ENCODE measurements at regions not wholly inside any gene's neighbourhood (a gene's known extent, or its start where the extent isn't known, plus 50 kb on each side); places are given as distances from the start of the nearest gene placed in this dataset.

DNA sequence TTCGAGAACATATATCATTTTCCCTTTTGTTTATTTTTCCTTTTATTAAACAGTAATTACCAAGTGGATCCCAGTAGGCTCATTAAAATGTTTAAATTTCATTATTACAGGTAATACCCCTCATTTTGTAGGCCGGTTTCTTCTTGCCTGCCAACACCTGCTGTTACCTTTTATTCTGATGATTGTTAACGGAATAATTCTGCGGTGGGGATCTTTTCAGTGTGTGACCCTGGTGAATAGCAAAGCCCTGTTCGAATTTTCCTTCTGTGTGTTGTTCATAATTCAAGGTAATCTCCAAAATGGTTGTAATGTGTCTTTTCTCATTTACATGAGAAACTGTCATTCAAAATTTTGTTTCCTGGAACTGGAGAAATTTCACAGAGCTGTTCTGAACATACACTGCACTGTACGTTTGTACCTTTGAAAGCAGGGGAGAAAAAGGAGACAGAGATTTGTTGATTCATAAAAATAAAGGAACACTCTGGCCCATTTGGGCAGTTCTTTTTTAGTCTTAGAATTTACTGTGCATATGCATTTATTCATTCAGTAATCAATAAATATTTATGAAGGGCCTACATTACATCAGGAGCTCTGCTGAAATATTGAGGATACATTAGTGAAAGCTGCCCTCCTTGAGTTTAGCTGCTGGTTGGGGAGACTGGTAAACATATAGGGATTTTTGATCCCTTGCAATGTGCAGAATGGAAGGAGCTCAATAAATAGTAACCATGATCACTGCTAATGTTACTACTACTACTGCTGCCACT, 502.0 kb downstream of the QKI start:
- no peak overlapping the region for H3K4me3 ChIP-seq (ENCODE audit: low read depth, low read length)
- no peak for DNase-seq (ENCODE audit: low read depth)
- TF ChIP-seq, protein P1, sequence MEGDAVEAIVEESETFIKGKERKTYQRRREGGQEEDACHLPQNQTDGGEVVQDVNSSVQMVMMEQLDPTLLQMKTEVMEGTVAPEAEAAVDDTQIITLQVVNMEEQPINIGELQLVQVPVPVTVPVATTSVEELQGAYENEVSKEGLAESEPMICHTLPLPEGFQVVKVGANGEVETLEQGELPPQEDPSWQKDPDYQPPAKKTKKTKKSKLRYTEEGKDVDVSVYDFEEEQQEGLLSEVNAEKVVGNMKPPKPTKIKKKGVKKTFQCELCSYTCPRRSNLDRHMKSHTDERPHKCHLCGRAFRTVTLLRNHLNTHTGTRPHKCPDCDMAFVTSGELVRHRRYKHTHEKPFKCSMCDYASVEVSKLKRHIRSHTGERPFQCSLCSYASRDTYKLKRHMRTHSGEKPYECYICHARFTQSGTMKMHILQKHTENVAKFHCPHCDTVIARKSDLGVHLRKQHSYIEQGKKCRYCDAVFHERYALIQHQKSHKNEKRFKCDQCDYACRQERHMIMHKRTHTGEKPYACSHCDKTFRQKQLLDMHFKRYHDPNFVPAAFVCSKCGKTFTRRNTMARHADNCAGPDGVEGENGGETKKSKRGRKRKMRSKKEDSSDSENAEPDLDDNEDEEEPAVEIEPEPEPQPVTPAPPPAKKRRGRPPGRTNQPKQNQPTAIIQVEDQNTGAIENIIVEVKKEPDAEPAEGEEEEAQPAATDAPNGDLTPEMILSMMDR (IDR thresholded peaks at IDR 0.05; ENCODE audit: low read depth, low read length, missing control alignments) = no peak

DNA sequence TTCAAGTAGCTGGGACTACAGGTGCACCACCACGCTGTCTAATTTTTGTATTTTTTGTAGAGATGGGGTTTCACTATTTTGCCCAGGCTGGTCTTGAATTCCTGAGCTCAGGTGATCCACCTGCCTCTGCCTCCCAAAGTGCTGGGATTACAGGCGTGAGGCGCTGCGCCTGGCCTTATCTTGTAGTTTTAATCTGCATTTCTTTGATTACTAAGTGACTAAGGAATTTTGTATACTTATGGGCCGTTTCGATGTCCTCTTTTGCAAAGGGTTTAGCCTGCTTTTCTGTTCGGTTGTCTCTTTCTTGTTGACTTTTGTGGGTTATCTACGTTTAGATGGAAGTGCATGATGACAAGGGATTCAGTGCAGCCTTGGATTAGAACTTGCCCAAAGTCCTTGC, 500.6 kb downstream of the QKI start:
- no peak overlapping the region for H3K4me3 ChIP-seq (ENCODE audit: low read depth, low read length)
- no peak for DNase-seq (ENCODE audit: low read depth)
- TF ChIP-seq, protein P1 (IDR thresholded peaks at IDR 0.05; ENCODE audit: low read depth, low read length, missing control alignments) = no peak

DNA sequence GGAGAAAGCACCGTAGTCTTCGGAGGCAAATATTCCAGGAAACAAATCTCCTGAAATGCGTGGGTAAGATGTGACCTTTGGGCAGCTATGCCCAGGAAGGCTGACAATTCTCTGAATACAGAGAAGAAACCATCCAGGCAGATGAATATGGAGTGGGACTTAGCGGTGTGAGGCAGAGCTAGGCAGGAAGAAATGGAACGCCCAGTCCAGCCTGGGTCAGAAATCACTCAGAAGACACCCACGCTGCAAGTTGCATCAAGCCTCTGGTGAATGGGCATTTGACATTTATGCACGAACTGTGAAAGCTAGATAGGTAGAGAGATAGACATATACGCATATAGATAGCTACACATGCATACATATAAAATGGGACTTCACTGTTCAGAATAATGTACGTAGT, 498.5 kb downstream of the QKI start:
- no peak overlapping the region for H3K4me3 ChIP-seq (ENCODE audit: low read depth, low read length)
- DNase-seq (ENCODE audit: low read depth) = no peak
- TF ChIP-seq, protein P1 (IDR thresholded peaks at IDR 0.05; ENCODE audit: low read depth, low read length, missing control alignments) = no peak

DNA sequence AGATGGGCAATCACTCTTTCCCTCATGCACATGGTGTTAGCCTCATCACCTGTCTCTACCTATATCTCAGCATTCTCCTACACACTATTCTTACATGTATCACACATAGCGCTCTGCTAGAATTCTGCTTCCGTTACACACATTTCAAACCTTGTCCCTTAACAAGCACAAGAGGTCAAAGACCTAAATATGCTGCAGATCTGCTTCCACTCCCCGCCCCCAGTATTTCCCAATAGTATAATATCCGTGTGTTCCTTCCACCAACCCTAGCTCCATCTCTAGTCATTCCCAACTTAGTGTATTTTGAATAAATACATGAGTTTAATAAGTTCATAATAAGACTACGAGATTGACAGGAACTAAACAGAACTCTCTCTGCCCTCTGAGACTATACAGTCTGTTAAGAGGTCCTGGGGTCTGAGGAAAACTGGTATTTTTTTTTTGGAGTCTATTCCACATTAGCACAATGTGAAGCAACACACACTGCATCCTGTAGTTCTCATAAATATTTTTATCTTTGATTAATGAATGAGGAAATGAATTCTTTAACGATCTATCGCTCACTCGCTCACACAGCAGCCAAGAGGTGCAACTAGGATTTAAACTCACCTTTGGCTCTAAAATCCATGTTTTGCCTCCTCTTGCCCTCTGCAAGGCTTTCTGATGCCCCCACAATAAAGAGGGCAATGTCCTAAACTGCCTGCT, 491.6 kb downstream of the QKI start:
- H3K4me3 ChIP-seq (ENCODE audit: low read depth, low read length) = no peak overlapping the region
- no peak for DNase-seq (ENCODE audit: low read depth)
- TF ChIP-seq, protein P1 (IDR thresholded peaks at IDR 0.05; ENCODE audit: low read depth, low read length, missing control alignments) = no peak

DNA sequence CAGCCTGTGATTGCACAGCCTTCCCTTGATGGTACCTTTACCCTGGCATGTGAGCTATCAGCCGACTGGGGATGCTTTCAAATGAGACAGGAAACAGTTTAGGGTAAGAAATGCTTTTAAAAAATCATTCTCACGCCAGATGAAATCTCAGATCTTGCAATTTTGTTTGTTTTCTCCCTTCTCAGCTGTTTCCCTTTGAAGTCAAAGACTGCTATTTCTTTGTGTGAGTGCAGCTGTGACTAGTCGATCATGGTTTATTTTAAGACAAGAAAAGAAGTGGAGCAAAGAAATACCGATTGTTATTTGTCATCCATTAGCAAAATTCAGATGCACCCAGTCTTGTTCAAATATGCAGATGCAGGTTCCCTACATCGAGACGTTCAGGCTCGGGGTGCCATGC, 489.7 kb downstream of the QKI start:
- no peak overlapping the region for H3K4me3 ChIP-seq (ENCODE audit: low read depth, low read length)
- no peak for DNase-seq (ENCODE audit: low read depth)
- TF ChIP-seq, protein P1 (IDR thresholded peaks at IDR 0.05; ENCODE audit: low read depth, low read length, missing control alignments) = no peak

DNA sequence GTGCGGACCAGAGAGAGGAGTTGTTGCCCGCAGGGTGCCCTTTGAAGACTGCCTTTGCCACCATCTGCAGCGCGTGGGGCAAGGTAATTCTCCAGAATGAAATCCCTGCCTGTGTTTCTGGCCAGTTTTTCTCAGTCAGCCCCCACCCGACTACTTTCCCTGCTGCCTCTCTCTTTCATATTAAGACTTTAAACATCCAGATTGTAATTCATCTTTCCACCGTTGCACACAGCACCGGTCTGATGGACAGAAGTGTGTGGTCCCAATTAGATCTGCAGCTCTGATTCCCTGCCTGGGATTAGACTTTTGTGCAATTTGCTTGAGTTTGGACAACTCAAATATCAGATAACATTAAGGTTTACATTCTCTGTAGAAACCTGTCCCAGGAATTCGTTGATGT, 489.0 kb downstream of the QKI start:
- DNase-seq (ENCODE audit: low read depth) = no peak
- TF ChIP-seq, protein P1 (IDR thresholded peaks at IDR 0.05; ENCODE audit: low read depth, low read length, missing control alignments) = no peak
- H3K4me3 ChIP-seq (ENCODE audit: low read depth, low read length) = no peak overlapping the region

Measured in GM12864 (cell line).